ENCODE measurements at regions not wholly inside any gene's neighbourhood (a gene's known extent, or its start where the extent isn't known, plus 50 kb on each side); places are given as distances from the start of the nearest gene placed in this dataset.
"Not testable (repeated sequence)": the region's sequence is repeated elsewhere in the genome, so short reads cannot be mapped to it uniquely, and the experiment has no call there.

GRCh38 chr1:95627244-95627643, 393.2 kb downstream of the RWDD3 start:
- DNase-seq, result no peak

- no peak for DNase-seq
These were observed 397.7 kb downstream of the RWDD3 start for GRCh38 chr1:95631695-95632094.

- no peak for DNase-seq
These were observed 401.8 kb downstream of the RWDD3 start for GRCh38 chr1:95635811-95636210.

- no peak for DNase-seq
These were observed 402.9 kb downstream of the RWDD3 start for GRCh38 chr1:95636897-95637296.

- DNase-seq, result peak; percentile 89
These were observed 406.7 kb downstream of the RWDD3 start for GRCh38 chr1:95640746-95641145.

- no peak for DNase-seq
These were observed 407.4 kb downstream of the RWDD3 start for GRCh38 chr1:95641386-95641785.

GRCh38 chr1:95642035-95642434, 408.0 kb downstream of the RWDD3 start:
- no peak for DNase-seq

- peak; percentile 66 for DNase-seq
These were observed 409.1 kb downstream of the RWDD3 start for GRCh38 chr1:95643071-95643470.

- not testable (repeated sequence) for DNase-seq
These were observed 411.1 kb downstream of the RWDD3 start for GRCh38 chr1:95645126-95645525.

- DNase-seq, result no peak
These were observed 416.6 kb downstream of the RWDD3 start for GRCh38 chr1:95650631-95651030.

- no peak for DNase-seq
These were observed 418.5 kb downstream of the RWDD3 start for GRCh38 chr1:95652423-95652965.

- DNase-seq, result peak; percentile 81
These were observed 419.6 kb downstream of the RWDD3 start for GRCh38 chr1:95653618-95654017.

- DNase-seq, result peak; percentile 18
These were observed 421.5 kb downstream of the RWDD3 start for GRCh38 chr1:95655321-95656020.

GRCh38 chr1:95657248-95657647, 423.2 kb downstream of the RWDD3 start:
- no peak for DNase-seq

GRCh38 chr1:95659166-95659565, 425.2 kb downstream of the RWDD3 start:
- no peak for DNase-seq

- no peak for DNase-seq
These were observed 425.6 kb downstream of the RWDD3 start for GRCh38 chr1:95659588-95659987.

- no peak for DNase-seq
These were observed 426.7 kb downstream of the RWDD3 start for GRCh38 chr1:95660736-95661135.

GRCh38 chr1:95663530-95663929, 429.5 kb downstream of the RWDD3 start:
- not testable (repeated sequence) for DNase-seq

GRCh38 chr1:95668165-95668564, 434.2 kb downstream of the RWDD3 start:
- DNase-seq, result peak; percentile 5

GRCh38 chr1:95669638-95670037, 435.6 kb downstream of the RWDD3 start:
- not testable (repeated sequence) for DNase-seq

GRCh38 chr1:95671098-95671497, 437.1 kb downstream of the RWDD3 start:
- no peak for DNase-seq

- DNase-seq, result no peak
These were observed 445.3 kb downstream of the RWDD3 start for GRCh38 chr1:95679262-95679661.

- DNase-seq, result peak; percentile 94
These were observed 451.1 kb downstream of the RWDD3 start for GRCh38 chr1:95685081-95685480.

- peak; percentile 10 for DNase-seq
These were observed 452.2 kb downstream of the RWDD3 start for GRCh38 chr1:95686217-95686616.
